ENCODE measurements at regions not wholly inside any gene's neighbourhood (a gene's known extent, or its start where the extent isn't known, plus 50 kb on each side); places are given as distances from the start of the nearest gene placed in this dataset.
"Not testable (repeated sequence)": the region's sequence is repeated elsewhere in the genome, so short reads cannot be mapped to it uniquely, and the experiment has no call there.

DNA sequence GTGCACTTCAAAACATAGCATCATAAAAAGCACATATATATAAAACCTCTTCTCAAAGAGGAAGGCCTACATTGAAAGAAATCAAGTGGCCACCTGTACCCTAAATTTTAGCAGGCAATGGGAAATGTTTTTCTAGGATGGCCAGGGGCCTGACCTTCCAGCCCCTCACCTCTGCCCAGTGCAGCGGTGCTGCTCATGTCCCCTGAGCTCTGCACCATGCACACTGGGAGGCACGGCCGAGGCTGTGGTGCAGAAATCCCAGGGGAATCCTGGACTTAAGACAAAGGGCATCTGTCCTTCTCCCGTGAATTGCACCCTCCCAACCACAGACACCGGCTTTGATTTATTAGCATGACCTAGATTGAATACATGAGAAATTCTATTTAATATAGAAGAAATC lies 551.4 kb downstream of the GLRX3 start:
- Mint-ChIP-seq H3K9me3 (peaks cover 4% of the 10 kb centered on the region), H3K4me3 (no peak overlapping the region), H3K36me3 (no peaks in the 10 kb centered on the region), H3K27ac (no peak overlapping the region), H3K4me1 (no peaks in the 10 kb centered on the region), H3K27me3 (no peaks in the 10 kb centered on the region)
- no peak for DNase-seq

GRCh38 chr10:130689743-130690626 lies 553.8 kb downstream of the GLRX3 start:
- no peaks in the 10 kb centered on the region for H3K9me3 Mint-ChIP-seq
- H3K27me3 Mint-ChIP-seq, result no peaks in the 10 kb centered on the region
- no peak overlapping the region for H3K4me3 Mint-ChIP-seq
- H3K36me3 Mint-ChIP-seq, result no peaks in the 10 kb centered on the region
- no peaks in the 10 kb centered on the region for H3K4me1 Mint-ChIP-seq
- no peak overlapping the region for H3K27ac Mint-ChIP-seq
- no peak for DNase-seq

GRCh38 chr10:130691776-130692175 lies 555.6 kb downstream of the GLRX3 start:
- Mint-ChIP-seq H3K27me3 (no peaks in the 10 kb centered on the region), H3K4me3 (no peak overlapping the region), H3K4me1 (no peaks in the 10 kb centered on the region), H3K27ac (no peak overlapping the region), H3K36me3 (no peaks in the 10 kb centered on the region), H3K9me3 (no peaks in the 10 kb centered on the region)
- DNase-seq, result no peak

- Mint-ChIP-seq H3K9me3 (no peaks in the 10 kb centered on the region), H3K4me3 (no peak overlapping the region), H3K4me1 (no peaks in the 10 kb centered on the region), H3K36me3 (no peaks in the 10 kb centered on the region), H3K27me3 (no peaks in the 10 kb centered on the region), H3K27ac (no peak overlapping the region)
- DNase-seq, result no peak
Observed at GRCh38 chr10:130696870-130697269, 560.7 kb downstream of the GLRX3 start.

DNA sequence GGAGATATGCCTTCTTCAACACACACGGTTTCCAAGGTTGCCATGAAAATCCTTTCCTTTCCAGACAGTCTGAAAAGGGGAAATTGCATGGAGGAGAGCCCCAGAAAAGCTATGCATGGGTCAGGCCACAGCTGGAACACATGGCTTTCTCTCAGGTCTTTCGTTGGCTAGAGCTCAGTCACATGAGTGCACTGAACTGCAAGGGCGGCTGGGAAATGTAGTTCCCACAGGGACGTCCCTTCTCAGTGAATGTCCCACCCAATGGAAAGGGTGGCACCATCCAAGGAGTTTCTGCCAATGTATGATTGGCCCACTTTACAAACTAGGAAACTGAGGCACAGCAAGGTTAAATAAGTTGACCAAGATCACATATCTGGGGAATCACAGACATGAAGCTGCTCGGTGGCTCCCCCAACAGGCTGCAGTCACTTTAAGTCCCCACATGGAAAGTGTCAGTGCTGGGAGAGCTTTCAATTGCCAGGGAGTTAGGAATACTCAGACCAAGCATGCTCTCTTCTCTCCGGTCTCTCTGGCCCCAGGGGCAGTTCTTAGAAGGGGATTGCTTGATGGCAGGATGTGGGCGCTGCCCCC lies 571.3 kb downstream of the GLRX3 start:
- no peaks in the 10 kb centered on the region for H3K9me3 Mint-ChIP-seq
- no peaks in the 10 kb centered on the region for H3K4me1 Mint-ChIP-seq
- no peak overlapping the region for H3K27ac Mint-ChIP-seq
- peaks cover 3% of the 10 kb centered on the region for H3K27me3 Mint-ChIP-seq
- no peaks in the 10 kb centered on the region for H3K36me3 Mint-ChIP-seq
- no peak for DNase-seq
- H3K4me3 Mint-ChIP-seq, result no peak overlapping the region

DNA sequence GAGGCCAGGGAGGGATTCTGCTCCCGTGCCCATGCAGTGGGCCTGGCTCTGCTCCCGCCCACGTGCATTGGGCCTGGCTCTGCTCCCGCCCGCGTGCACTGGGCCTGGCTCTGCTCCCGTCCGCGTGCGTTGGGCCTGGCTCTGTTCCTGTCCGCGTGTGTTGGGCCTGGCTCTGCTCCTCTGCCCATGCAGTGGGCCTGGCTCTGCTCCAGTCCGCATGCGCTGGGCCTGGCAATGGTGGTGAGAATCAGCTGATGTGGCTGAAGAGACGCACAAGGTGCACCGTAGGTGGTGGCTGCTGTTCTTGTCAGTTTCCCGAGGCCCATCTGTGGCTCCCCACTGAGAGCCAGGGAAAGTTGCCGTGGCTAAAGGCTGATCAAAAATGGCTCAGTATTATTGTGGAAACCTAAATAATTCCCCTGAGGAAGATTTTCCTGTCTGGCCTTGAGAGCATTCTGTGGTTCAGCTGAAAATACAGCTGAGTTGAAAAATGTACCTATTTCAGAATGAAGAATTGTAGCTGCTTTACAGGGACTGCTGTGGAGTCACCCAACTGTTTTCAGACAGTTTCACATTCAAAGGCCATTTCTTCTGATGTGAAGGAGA lies 572.4 kb downstream of the GLRX3 start:
- Mint-ChIP-seq H3K27me3 (peaks cover 3% of the 10 kb centered on the region), H3K9me3 (no peaks in the 10 kb centered on the region), H3K4me1 (no peaks in the 10 kb centered on the region), H3K4me3 (no peak overlapping the region), H3K27ac (no peak overlapping the region), H3K36me3 (no peaks in the 10 kb centered on the region)
- DNase-seq, result no peak

DNA sequence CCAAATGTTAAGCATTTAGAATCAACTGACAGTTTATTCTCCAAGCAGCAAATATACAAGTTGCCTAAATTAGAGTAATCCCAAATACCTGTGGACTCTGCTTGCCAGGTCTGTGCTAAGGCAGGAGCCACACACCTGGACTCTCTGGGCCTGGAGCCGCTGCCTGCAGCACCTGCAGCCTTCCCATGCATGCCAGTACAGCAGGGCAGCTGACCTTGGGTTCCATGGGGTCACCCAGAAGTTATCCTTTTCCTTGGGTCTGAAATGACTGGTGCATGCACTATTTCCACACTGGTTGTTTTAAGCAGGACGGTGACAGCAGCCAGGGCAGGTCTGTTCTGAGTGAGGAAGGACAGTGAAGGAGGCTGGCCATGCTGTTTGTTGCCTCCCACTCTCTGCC lies 573.2 kb downstream of the GLRX3 start:
- H3K4me1 Mint-ChIP-seq, result no peaks in the 10 kb centered on the region
- no peak overlapping the region for H3K27ac Mint-ChIP-seq
- H3K4me3 Mint-ChIP-seq, result no peak overlapping the region
- H3K36me3 Mint-ChIP-seq, result no peaks in the 10 kb centered on the region
- DNase-seq, result no peak
- H3K9me3 Mint-ChIP-seq, result no peaks in the 10 kb centered on the region
- H3K27me3 Mint-ChIP-seq, result peaks cover 3% of the 10 kb centered on the region

DNA sequence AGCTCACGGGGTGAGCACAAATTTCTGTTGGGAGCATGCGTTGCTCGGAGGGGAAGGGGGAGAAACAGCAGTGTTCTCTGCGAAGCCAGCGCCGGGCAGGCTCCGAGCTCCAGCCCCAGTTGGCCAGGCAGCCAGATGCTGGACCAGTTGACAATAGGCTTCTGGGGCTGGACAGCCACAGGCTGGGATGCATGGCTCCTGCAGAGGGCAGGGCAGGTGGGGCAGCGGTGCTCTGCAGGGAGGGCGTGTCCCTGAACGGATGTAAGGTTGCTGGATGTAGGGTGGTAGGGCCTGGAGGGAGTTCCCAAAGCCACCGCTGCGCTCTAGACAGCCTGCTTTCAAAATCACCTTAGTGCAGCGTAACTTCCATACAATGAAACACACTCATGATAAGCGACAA lies 574.9 kb downstream of the GLRX3 start:
- no peak overlapping the region for H3K4me3 Mint-ChIP-seq
- no peaks in the 10 kb centered on the region for H3K36me3 Mint-ChIP-seq
- H3K4me1 Mint-ChIP-seq, result no peaks in the 10 kb centered on the region
- no peak for DNase-seq
- H3K9me3 Mint-ChIP-seq, result no peaks in the 10 kb centered on the region
- H3K27ac Mint-ChIP-seq, result no peak overlapping the region
- no peaks in the 10 kb centered on the region for H3K27me3 Mint-ChIP-seq

DNA sequence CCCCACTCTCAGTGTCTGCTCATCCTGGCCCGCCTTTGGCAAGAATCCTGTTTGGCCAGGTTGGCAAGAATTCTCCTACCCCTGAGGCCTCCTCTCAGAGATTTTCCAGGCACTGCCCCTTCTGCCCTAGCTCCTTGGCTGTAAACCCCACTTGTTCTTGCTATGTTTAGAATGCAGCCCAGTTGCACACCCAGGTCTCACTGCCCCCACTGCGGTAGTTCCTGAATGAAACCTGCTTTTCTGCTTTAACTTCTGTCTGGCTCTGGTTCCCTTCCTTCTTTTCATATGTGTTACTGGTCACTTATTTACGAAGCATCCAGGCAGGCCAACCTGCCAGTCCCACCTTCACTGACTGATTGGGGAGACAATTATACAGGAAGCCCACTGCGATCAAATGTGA lies 576.9 kb downstream of the GLRX3 start:
- H3K27me3 Mint-ChIP-seq, result no peaks in the 10 kb centered on the region
- no peak overlapping the region for H3K27ac Mint-ChIP-seq
- DNase-seq, result no peak
- no peaks in the 10 kb centered on the region for H3K9me3 Mint-ChIP-seq
- no peaks in the 10 kb centered on the region for H3K36me3 Mint-ChIP-seq
- H3K4me3 Mint-ChIP-seq, result no peak overlapping the region
- H3K4me1 Mint-ChIP-seq, result no peaks in the 10 kb centered on the region

DNA sequence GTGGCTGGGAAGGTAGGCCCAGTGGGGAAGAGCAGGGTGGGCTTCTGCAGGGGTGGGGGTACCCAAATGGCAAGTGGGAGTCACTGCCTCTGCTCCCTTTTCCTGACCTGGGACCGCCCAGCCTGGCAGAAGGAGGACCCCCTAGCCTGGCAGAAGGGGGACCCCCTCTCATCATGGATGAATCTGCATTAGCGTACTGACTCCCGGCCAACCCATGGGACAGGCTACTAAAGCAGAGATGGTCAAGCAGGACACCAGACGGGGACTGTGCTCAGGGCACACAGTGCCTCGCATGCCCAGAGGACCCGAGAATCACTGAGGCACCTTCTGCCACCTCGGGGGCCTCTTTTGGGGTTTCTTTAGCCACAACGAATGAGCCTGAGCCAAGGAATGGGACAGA lies 577.5 kb downstream of the GLRX3 start:
- Mint-ChIP-seq H3K9me3 (no peaks in the 10 kb centered on the region), H3K27ac (no peak overlapping the region), H3K4me1 (no peaks in the 10 kb centered on the region), H3K36me3 (no peaks in the 10 kb centered on the region), H3K4me3 (no peak overlapping the region), H3K27me3 (no peaks in the 10 kb centered on the region)
- DNase-seq, result no peak

GRCh38 chr10:130714742-130715467 lies 578.7 kb downstream of the GLRX3 start:
- no peaks in the 10 kb centered on the region for H3K9me3 Mint-ChIP-seq
- H3K27me3 Mint-ChIP-seq, result no peaks in the 10 kb centered on the region
- no peak overlapping the region for H3K4me3 Mint-ChIP-seq
- no peak for DNase-seq
- no peaks in the 10 kb centered on the region for H3K36me3 Mint-ChIP-seq
- no peaks in the 10 kb centered on the region for H3K4me1 Mint-ChIP-seq
- H3K27ac Mint-ChIP-seq, result no peak overlapping the region

DNA sequence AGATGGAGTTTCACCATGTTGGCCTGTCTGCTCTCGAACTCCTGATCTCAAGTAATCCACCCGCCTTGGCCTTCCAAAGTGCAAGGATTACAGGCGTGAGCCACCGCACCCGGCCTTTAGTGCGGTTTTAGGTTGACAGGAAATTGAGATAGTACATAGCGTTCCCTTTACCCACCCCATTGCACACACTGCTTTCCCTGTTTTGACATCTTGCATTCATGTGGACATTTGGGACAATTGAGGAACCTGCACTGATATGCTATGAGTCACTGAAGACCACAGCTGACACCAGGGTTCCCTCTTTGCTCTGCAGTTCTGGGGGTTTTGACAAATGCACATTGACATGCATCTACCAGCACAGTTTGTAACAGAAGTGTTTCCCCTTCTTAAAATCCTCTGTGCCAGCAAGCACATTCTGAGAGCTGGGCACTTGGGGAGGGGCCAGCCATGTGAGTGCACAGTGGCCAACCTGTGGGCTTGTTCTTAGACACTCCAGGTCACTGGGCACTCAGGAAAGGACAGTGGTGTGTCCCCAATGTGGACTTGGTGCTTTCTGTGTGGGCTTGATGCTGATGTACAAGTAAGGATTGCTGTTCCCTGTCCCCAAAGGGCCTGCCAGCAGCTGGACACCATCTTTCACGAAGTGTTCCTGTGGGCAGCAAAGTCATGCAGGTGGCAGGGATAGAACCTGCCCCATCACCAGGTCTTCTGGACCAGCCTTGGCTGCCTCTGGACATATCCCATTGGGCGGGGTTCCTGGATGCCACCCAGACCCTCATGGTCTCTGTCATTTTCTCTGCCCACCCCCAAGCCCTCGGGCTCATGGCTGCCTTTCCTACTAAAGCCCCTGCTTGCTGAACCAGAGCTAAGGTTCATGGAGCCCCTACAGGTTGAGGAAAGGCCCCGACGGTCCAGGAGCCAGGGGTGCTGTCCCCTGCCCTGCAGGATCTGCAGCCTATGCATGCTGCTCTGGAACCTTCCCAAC lies 579.8 kb downstream of the GLRX3 start:
- no peak overlapping the region for H3K4me3 Mint-ChIP-seq
- H3K9me3 Mint-ChIP-seq, result no peaks in the 10 kb centered on the region
- no peaks in the 10 kb centered on the region for H3K27me3 Mint-ChIP-seq
- H3K36me3 Mint-ChIP-seq, result no peaks in the 10 kb centered on the region
- DNase-seq, result no peak
- no peaks in the 10 kb centered on the region for H3K4me1 Mint-ChIP-seq
- H3K27ac Mint-ChIP-seq, result no peak overlapping the region

DNA sequence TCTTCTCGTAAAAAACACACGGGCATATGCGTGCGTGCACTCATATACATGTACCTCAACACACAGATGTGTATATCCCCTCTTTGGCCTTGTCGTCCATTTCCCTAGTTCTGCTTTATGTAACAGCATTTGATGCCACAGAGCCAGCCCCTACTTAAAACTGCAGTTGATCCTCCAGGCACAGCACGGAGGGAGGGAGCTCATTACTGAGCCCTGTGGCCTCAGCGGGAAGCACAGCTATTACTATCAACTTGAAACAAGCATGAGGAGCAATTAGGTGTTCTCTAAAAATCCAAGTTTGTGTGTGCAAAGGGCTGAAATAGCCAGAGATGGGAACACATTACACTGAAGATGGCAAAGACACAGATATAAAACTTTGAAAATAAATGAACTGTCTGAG lies 580.9 kb downstream of the GLRX3 start:
- no peak overlapping the region for H3K4me3 Mint-ChIP-seq
- no peak for DNase-seq
- H3K4me1 Mint-ChIP-seq, result no peaks in the 10 kb centered on the region
- no peaks in the 10 kb centered on the region for H3K9me3 Mint-ChIP-seq
- H3K27me3 Mint-ChIP-seq, result no peaks in the 10 kb centered on the region
- H3K36me3 Mint-ChIP-seq, result no peaks in the 10 kb centered on the region
- H3K27ac Mint-ChIP-seq, result no peak overlapping the region

DNA sequence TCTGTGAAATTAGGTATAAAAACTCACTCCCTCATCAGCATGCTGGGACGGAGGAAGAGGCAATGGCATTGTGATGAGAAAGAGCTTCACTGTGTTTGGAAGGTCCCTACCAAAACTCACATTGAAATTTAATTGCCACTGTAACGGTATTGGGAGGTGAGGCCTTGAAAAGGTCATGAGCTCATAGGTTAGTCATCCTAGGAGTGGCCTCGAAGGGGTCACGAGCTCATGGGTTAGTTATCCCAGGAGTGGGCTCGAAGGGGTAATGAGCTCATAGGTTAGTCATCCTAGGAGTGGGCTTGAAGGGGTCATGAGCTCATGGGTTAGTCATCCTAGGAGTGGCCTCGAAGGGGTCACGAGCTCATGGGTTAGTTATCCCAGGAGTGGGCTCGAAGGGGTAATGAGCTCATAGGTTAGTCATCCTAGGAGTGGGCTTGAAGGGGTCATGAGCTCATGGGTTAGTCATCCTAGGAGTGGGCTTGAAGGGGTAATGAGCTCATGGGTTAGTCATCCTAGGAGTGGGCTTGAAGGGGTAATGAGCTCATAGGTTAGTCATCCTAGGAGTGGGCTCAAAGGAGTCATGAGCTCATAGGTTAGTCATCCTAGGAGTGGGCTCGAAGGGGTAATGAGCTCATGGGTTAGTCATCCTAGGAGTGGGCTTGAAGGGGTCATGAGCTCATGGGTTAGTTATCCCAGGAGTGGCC lies 582.7 kb downstream of the GLRX3 start:
- H3K27ac Mint-ChIP-seq, DNase-seq, H3K9me3 Mint-ChIP-seq, H3K4me1 Mint-ChIP-seq, H3K36me3 Mint-ChIP-seq, H3K4me3 Mint-ChIP-seq, H3K27me3 Mint-ChIP-seq: not testable (repeated sequence)

Data from activated naive CD8-positive, alpha-beta T cell treated with anti-CD3 and anti-CD28 coated beads for 36 hours (primary cell).